HG03108 (cell line): ENCODE measurements at regions not wholly inside any gene's neighbourhood (a gene's known extent, or its start where the extent isn't known, plus 50 kb on each side); places are given as distances from the start of the nearest gene placed in this dataset.

Experiments
- ATAC-seq: cut with Tn5 transposase; IDR thresholded peaks from one replicate; pipeline ENCODE4 v1.9.1; 2021; ENCODE audit warnings: moderate library complexity; ENCODE audit not compliant: unreplicated experiment

GRCh38 chr6:92181347-92181746 lies 1238.0 kb downstream of the EPHA7 start:
- no peak for ATAC-seq

GRCh38 chr6:92180090-92180489 lies 1239.3 kb downstream of the EPHA7 start:
- no peak for ATAC-seq

GRCh38 chr6:92176666-92177065 lies 1242.7 kb downstream of the EPHA7 start:
- ATAC-seq: no peak

GRCh38 chr6:92174398-92175073 lies 1244.8 kb downstream of the EPHA7 start:
- ATAC-seq: no peak

GRCh38 chr6:92169506-92169905 lies 1249.9 kb downstream of the EPHA7 start:
- ATAC-seq: no peak

GRCh38 chr6:92166666-92167065 lies 1252.7 kb downstream of the EPHA7 start:
- no peak for ATAC-seq

GRCh38 chr6:92161953-92162352 lies 1257.4 kb downstream of the EPHA7 start:
- ATAC-seq: no peak

GRCh38 chr6:92160226-92160625 lies 1259.1 kb downstream of the EPHA7 start:
- no peak for ATAC-seq

- ATAC-seq: no peak
Measured at GRCh38 chr6:92159046-92159445, 1260.3 kb downstream of the EPHA7 start.

- no peak for ATAC-seq
Measured at GRCh38 chr6:92150553-92150952, 1268.8 kb downstream of the EPHA7 start.

- no peak for ATAC-seq
Measured at GRCh38 chr6:92147246-92147645, 1272.1 kb downstream of the EPHA7 start.

GRCh38 chr6:92139601-92140000 lies 1279.8 kb downstream of the EPHA7 start:
- ATAC-seq: no peak

GRCh38 chr6:92132957-92133356 lies 1286.4 kb downstream of the EPHA7 start:
- no peak for ATAC-seq

- no peak for ATAC-seq
Measured at GRCh38 chr6:92132457-92132856, 1286.9 kb downstream of the EPHA7 start.

- no peak for ATAC-seq
Measured at GRCh38 chr6:92130944-92131343, 1288.4 kb downstream of the EPHA7 start.

GRCh38 chr6:92126983-92127382 lies 1292.4 kb downstream of the EPHA7 start:
- ATAC-seq: no peak

- no peak for ATAC-seq
Measured at GRCh38 chr6:92126088-92126487, 1293.3 kb downstream of the EPHA7 start.

GRCh38 chr6:92125681-92126080 lies 1293.7 kb downstream of the EPHA7 start:
- no peak for ATAC-seq

GRCh38 chr6:92124200-92124651 lies 1295.1 kb downstream of the EPHA7 start:
- no peak for ATAC-seq

- no peak for ATAC-seq
Measured at GRCh38 chr6:92122746-92123145, 1296.6 kb downstream of the EPHA7 start.

- ATAC-seq: no peak
Measured at GRCh38 chr6:92121228-92121627, 1298.1 kb downstream of the EPHA7 start.

GRCh38 chr6:92117800-92118199 lies 1301.6 kb downstream of the EPHA7 start:
- no peak for ATAC-seq

GRCh38 chr6:92114797-92115196 lies 1304.6 kb downstream of the EPHA7 start:
- ATAC-seq: no peak
